Breast epithelium (tissue), 4 donors: ENCODE measurements at regions not wholly inside any gene's neighbourhood (a gene's known extent, or its start where the extent isn't known, plus 50 kb on each side); places are given as distances from the start of the nearest gene placed in this dataset.

ENCODE experiments used
- DNase-seq, 2 donors: peaks; one replicate each; pipeline ENCODE4 v3.0.0-alpha.2; 2019; ENCODE audit warnings: low spot score in 2 of 2
- H3K27ac ChIP-seq, 2 donors: fragments of 200-600 bp; sonication (generic) in 1 of 2; one replicate each; pipeline ENCODE4 v1.5.1; 2016 to 2019; ENCODE audit warnings: mild to moderate bottlenecking in 1 of 2
- H3K27me3 ChIP-seq, 2 donors: fragments of 200-600 bp; sonication (generic) in 1 of 2; one replicate each; pipeline versions ENCODE4 v1.5.1 to v1.6.0; 2017 to 2019; ENCODE audit warnings: control low read depth in 1 of 2, mild to moderate bottlenecking in 1 of 2
- H3K36me3 ChIP-seq: fragments of 200-600 bp; one replicate; pipeline ENCODE4 v1.5.1; 2019
- H3K4me1 ChIP-seq, 2 donors: fragments of 200-600 bp; sonication (generic); one replicate each; pipeline ENCODE4 v1.5.1; 2016 to 2019; ENCODE audit warnings: control low read depth in 1 of 2
- H3K4me3 ChIP-seq, 3 donors: fragments of 200-600 bp; sonication (generic); 1 replicate in 2 of 3; 2 replicates in 1 of 3; pipeline ENCODE4 v1.5.1; 2016 to 2019; ENCODE audit warnings: mild to moderate bottlenecking in 3 of 3, moderate library complexity in 2 of 3
- H3K9me3 ChIP-seq, 2 donors: fragments of 200-600 bp; sonication (generic) in 1 of 2; one replicate each; pipeline ENCODE4 v1.5.1; 2016 to 2019; ENCODE audit warnings: control low read depth in 1 of 2
- CTCF ChIP-seq, 3 donors: fragments of 450-650 bp; IDR thresholded peaks; one replicate each; pipeline ENCODE4 v1.5.1; 2016 to 2017; ENCODE audit warnings: antibody characterized with exemption in 3 of 3, mild to moderate bottlenecking in 3 of 3, moderate library complexity in 3 of 3
- POLR2A ChIP-seq: fragments of 450-650 bp; IDR thresholded peaks from one replicate; pipeline ENCODE4 v1.6.1; 2016; ENCODE audit warnings: antibody characterized with exemption, mild to moderate bottlenecking, moderate library complexity
- POLR2AphosphoS5 ChIP-seq, 3 donors: sonication (generic); formaldehyde crosslinking; IDR thresholded peaks; one replicate each; pipeline ENCODE4 v1.6.1; 2017; ENCODE audit warnings: antibody characterized with exemption in 3 of 3
- intact Hi-C: fragments of 100-400 bp; cut with DNase I; formaldehyde crosslinking; loops from one replicate; pipeline ENCODE4 v1.15.1; 2023; ENCODE audit warnings: low total_unique reads

- no peak overlapping the region for H3K27ac ChIP-seq
- peaks cover 0 to 4% of the 10 kb centered on the region in 2 donors for H3K9me3 ChIP-seq
- intact Hi-C loops, result no loop called here
- no peak for DNase-seq
- TF ChIP-seq POLR2AphosphoS5 (IDR thresholded peaks at IDR 0.05) (no peak), CTCF (IDR thresholded peaks at IDR 0.05) (no peak), POLR2A (no peak)
- no peaks in the 10 kb centered on the region for H3K27me3 ChIP-seq
- no peaks in the 10 kb centered on the region for H3K36me3 ChIP-seq
- H3K4me3 ChIP-seq, result no peak overlapping the region
- H3K4me1 ChIP-seq, result no peaks in the 10 kb centered on the region
Measured at GRCh38 chr6:111938710-111939109, 65.5 kb upstream of the FYN start.

GRCh38 chr6:111939902-111940301 is 66.7 kb upstream of the FYN start:
- Histone ChIP-seq H3K36me3 (no peaks in the 10 kb centered on the region), H3K9me3 (peaks cover 0 to 4% of the 10 kb centered on the region in 2 donors), H3K4me3 (no peak overlapping the region), H3K4me1 (no peaks in the 10 kb centered on the region), H3K27me3 (no peaks in the 10 kb centered on the region), H3K27ac (no peak overlapping the region)
- intact Hi-C loops, result no loop called here
- no peak for DNase-seq
- TF ChIP-seq POLR2A (no peak), CTCF (IDR thresholded peaks at IDR 0.05) (no peak), POLR2AphosphoS5 (IDR thresholded peaks at IDR 0.05) (no peak)

GRCh38 chr6:111940801-111941200 is 67.5 kb upstream of the FYN start:
- TF ChIP-seq POLR2A (no peak), CTCF (IDR thresholded peaks at IDR 0.05) (no peak)
- no peak for DNase-seq
- intact Hi-C loops, result no loop called here
- no peaks in the 10 kb centered on the region for H3K36me3 ChIP-seq
- no peaks in the 10 kb centered on the region for H3K27me3 ChIP-seq
- H3K9me3 ChIP-seq, result peaks cover 0 to 4% of the 10 kb centered on the region in 2 donors
- H3K27ac ChIP-seq, result no peak overlapping the region
- no peak overlapping the region for H3K4me3 ChIP-seq
- H3K4me1 ChIP-seq, result no peaks in the 10 kb centered on the region

- DNase-seq, result no peak
- TF ChIP-seq CTCF (IDR thresholded peaks at IDR 0.05) (no peak), POLR2A (no peak), POLR2AphosphoS5 (IDR thresholded peaks at IDR 0.05) (no peak)
- Histone ChIP-seq H3K4me3 (no peak overlapping the region), H3K27ac (no peak overlapping the region), H3K27me3 (no peaks in the 10 kb centered on the region), H3K36me3 (no peaks in the 10 kb centered on the region), H3K4me1 (no peaks in the 10 kb centered on the region), H3K9me3 (peaks cover 0 to 4% of the 10 kb centered on the region in 2 donors)
- intact Hi-C loops, result no loop called here
Measured at GRCh38 chr6:111941686-111942330, 68.6 kb upstream of the FYN start.

GRCh38 chr6:111942561-111942960 is 69.3 kb upstream of the FYN start:
- Histone ChIP-seq H3K27ac (no peak overlapping the region), H3K27me3 (no peaks in the 10 kb centered on the region), H3K9me3 (peaks cover 0 to 4% of the 10 kb centered on the region in 2 donors), H3K4me3 (no peak overlapping the region), H3K36me3 (no peaks in the 10 kb centered on the region), H3K4me1 (no peaks in the 10 kb centered on the region)
- intact Hi-C loops, result no loop called here
- no peak for DNase-seq
- TF ChIP-seq CTCF (IDR thresholded peaks at IDR 0.05) (no peak), POLR2AphosphoS5 (IDR thresholded peaks at IDR 0.05) (no peak), POLR2A (no peak)
